ENCODE measurements at regions not wholly inside any gene's neighbourhood (a gene's known extent, or its start where the extent isn't known, plus 50 kb on each side); places are given as distances from the start of the nearest gene placed in this dataset.

DNA sequence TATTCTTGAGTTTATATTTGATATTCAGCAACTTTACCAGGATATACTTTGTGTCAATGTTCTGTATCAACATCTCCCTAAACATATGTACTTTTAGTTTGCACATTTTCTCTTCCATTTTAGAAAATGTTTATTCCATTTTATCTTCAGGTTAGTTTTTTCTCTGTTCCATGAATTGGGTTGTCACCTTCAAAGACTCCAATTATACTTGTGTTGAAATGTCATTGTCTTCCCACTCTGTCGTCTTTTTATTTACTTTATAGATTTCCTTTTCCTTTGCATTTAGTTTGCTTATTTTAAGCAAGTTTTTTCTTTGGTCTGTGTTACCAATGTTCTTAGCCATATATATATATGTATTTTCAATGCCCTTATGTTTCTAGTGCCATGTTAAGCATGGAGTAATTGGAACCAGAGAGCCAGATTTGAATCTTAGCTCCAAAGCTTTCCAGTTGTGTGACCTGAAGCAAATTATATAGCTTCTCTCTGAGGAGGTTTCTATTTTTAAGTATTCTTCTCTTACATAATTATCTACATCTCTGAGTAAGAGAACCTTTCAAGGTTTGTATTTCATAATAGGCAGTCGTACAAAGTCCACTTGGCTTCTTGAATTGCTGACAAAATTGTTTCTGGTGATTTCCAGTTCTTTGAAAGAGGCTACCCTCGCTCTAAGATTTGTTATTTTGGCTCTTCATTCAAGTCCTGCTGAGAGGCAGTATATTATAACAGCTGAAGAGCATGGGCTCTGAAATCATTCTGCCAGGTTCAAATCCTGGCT lies 85.8 kb upstream of the DYRK2 start:
- BruUV-seq (replicated peaks), result no TSS peak
- no peak overlapping the region for H3K27ac Mint-ChIP-seq (ENCODE audit: unreplicated experiment)
- peaks cover 6% of the 10 kb centered on the region for H3K9me3 Mint-ChIP-seq (ENCODE audit: low read depth, unreplicated experiment)
- H3K36me3 Mint-ChIP-seq (ENCODE audit: insufficient read depth, unreplicated experiment), result peaks cover 5% of the 10 kb centered on the region
- intact Hi-C loops (cut with micrococcal nuclease; ENCODE audit: unreplicated experiment), result no loop called here
- H3K27me3 Mint-ChIP-seq (ENCODE audit: unreplicated experiment), result no peaks in the 10 kb centered on the region
- TF ChIP-seq CTCF (IDR thresholded peaks at IDR 0.05; ENCODE audit: unreplicated experiment), result no peak
- H3K4me1 Mint-ChIP-seq (ENCODE audit: low read depth, unreplicated experiment), result peaks cover 25% of the 10 kb centered on the region
- CTCF ChIA-PET, result no interaction called here
- H3K4me3 Mint-ChIP-seq (ENCODE audit: low read depth, unreplicated experiment), result no peak overlapping the region
- DNase-seq, result no peak

- Mint-ChIP-seq H3K36me3 (ENCODE audit: insufficient read depth, unreplicated experiment) (peaks cover 5% of the 10 kb centered on the region), H3K27me3 (ENCODE audit: unreplicated experiment) (no peaks in the 10 kb centered on the region), H3K27ac (ENCODE audit: unreplicated experiment) (no peak overlapping the region), H3K4me3 (ENCODE audit: low read depth, unreplicated experiment) (no peak overlapping the region), H3K4me1 (ENCODE audit: low read depth, unreplicated experiment) (peaks cover 9% of the 10 kb centered on the region), H3K9me3 (ENCODE audit: low read depth, unreplicated experiment) (peaks cover 3% of the 10 kb centered on the region)
- no TSS peak for BruUV-seq (replicated peaks)
- CTCF ChIA-PET, result no interaction called here
- intact Hi-C loops (cut with micrococcal nuclease; ENCODE audit: unreplicated experiment), result no loop called here
- no peak for TF ChIP-seq CTCF (IDR thresholded peaks at IDR 0.05; ENCODE audit: unreplicated experiment)
- DNase-seq, result no peak
Measured at GRCh38 chr12:67568055-67568454, 80.5 kb upstream of the DYRK2 start.

- DNase-seq, result no peak
- no peak overlapping the region for H3K27ac Mint-ChIP-seq (ENCODE audit: unreplicated experiment)
- no peak overlapping the region for H3K4me3 Mint-ChIP-seq (ENCODE audit: low read depth, unreplicated experiment)
- CTCF ChIA-PET, result interaction anchor here (0.5 kb wide), 1 partner anchor 1021 kb away, joined by 4 read pairs; no protein-coding TSS in a partner anchor
- no peaks in the 10 kb centered on the region for H3K4me1 Mint-ChIP-seq (ENCODE audit: low read depth, unreplicated experiment)
- no peaks in the 10 kb centered on the region for H3K36me3 Mint-ChIP-seq (ENCODE audit: insufficient read depth, unreplicated experiment)
- no peak for TF ChIP-seq CTCF (IDR thresholded peaks at IDR 0.05; ENCODE audit: unreplicated experiment)
- H3K27me3 Mint-ChIP-seq (ENCODE audit: unreplicated experiment), result no peaks in the 10 kb centered on the region
- H3K9me3 Mint-ChIP-seq (ENCODE audit: low read depth, unreplicated experiment), result peaks cover 4% of the 10 kb centered on the region
- intact Hi-C loops (cut with micrococcal nuclease; ENCODE audit: unreplicated experiment), result no loop called here
- BruUV-seq (replicated peaks), result no TSS peak
Measured at GRCh38 chr12:67572492-67572891, 76.1 kb upstream of the DYRK2 start.

DNA sequence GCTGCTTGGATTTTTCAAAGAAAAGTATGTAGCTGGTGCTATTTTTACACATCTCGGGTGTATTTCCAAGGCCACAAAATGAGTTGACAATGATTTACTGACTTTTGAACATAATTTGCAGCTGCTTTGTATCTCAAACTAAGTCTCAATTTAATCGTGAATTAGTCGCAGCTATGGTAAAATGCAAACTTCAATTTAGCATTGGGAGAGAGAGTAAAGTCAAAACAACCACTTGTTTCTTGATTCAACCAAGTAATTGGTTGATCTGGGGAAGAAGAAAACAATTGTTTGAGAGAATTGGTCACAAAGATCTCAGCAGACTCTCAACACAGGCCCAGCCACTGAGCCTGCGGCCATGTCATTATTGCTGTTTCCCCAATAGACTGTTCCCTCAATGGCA lies 75.0 kb upstream of the DYRK2 start:
- H3K4me3 Mint-ChIP-seq (ENCODE audit: low read depth, unreplicated experiment), result no peak overlapping the region
- DNase-seq, result no peak
- no peaks in the 10 kb centered on the region for H3K4me1 Mint-ChIP-seq (ENCODE audit: low read depth, unreplicated experiment)
- BruUV-seq (replicated peaks), result no TSS peak
- no peak overlapping the region for H3K27ac Mint-ChIP-seq (ENCODE audit: unreplicated experiment)
- no peaks in the 10 kb centered on the region for H3K36me3 Mint-ChIP-seq (ENCODE audit: insufficient read depth, unreplicated experiment)
- intact Hi-C loops (cut with micrococcal nuclease; ENCODE audit: unreplicated experiment), result no loop called here
- no peaks in the 10 kb centered on the region for H3K27me3 Mint-ChIP-seq (ENCODE audit: unreplicated experiment)
- CTCF ChIA-PET, result no interaction called here
- H3K9me3 Mint-ChIP-seq (ENCODE audit: low read depth, unreplicated experiment), result peaks cover 4% of the 10 kb centered on the region
- no peak for TF ChIP-seq CTCF (IDR thresholded peaks at IDR 0.05; ENCODE audit: unreplicated experiment)
